Transverse colon (tissue), 4 donors: ENCODE measurements at regions not wholly inside any gene's neighbourhood (a gene's known extent, or its start where the extent isn't known, plus 50 kb on each side); places are given as distances from the start of the nearest gene placed in this dataset.

ENCODE experiments used
- EP300 ChIP-seq: sonication (generic); formaldehyde crosslinking; IDR thresholded peaks from one replicate; pipeline ENCODE4 v1.6.1; 2017; ENCODE audit warnings: antibody characterized with exemption, low read depth
- POLR2A ChIP-seq: fragments of 450-650 bp; IDR thresholded peaks from one replicate; pipeline ENCODE4 v1.6.1; 2016; ENCODE audit warnings: antibody characterized with exemption, mild to moderate bottlenecking, moderate library complexity
- POLR2AphosphoS5 ChIP-seq, 3 donors: sonication (generic); formaldehyde crosslinking; IDR thresholded peaks; one replicate each; pipeline ENCODE4 v1.6.1; 2016; ENCODE audit warnings: antibody characterized with exemption in 3 of 3
- TF ChIP-seq, protein P1 (sequence below), 5 experiments: fragments of 200-600 bp in 3 of 5; fragments of 450-650 bp in 2 of 5; sonication (generic) in 3 of 5; IDR thresholded peaks; 1 replicate in 2 of 5; 2 replicates in 3 of 5; pipeline ENCODE4 v1.5.1; 2016 to 2017; ENCODE audit warnings: antibody characterized with exemption in 5 of 5, inconsistent platforms in 3 of 5, mild to moderate bottlenecking in 2 of 5, moderate library complexity in 1 of 5

- TF ChIP-seq, protein P1, sequence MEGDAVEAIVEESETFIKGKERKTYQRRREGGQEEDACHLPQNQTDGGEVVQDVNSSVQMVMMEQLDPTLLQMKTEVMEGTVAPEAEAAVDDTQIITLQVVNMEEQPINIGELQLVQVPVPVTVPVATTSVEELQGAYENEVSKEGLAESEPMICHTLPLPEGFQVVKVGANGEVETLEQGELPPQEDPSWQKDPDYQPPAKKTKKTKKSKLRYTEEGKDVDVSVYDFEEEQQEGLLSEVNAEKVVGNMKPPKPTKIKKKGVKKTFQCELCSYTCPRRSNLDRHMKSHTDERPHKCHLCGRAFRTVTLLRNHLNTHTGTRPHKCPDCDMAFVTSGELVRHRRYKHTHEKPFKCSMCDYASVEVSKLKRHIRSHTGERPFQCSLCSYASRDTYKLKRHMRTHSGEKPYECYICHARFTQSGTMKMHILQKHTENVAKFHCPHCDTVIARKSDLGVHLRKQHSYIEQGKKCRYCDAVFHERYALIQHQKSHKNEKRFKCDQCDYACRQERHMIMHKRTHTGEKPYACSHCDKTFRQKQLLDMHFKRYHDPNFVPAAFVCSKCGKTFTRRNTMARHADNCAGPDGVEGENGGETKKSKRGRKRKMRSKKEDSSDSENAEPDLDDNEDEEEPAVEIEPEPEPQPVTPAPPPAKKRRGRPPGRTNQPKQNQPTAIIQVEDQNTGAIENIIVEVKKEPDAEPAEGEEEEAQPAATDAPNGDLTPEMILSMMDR (IDR thresholded peaks at IDR 0.05): no peak
- TF ChIP-seq EP300 (no peak), POLR2A (no peak), POLR2AphosphoS5 (IDR thresholded peaks at IDR 0.05) (no peak)
Observed at GRCh38 chr9:715300-715699, 126.2 kb upstream of the DMRT1 start.
